Central memory CD4-positive, alpha-beta T cell (primary cell): ENCODE measurements at regions not wholly inside any gene's neighbourhood (a gene's known extent, or its start where the extent isn't known, plus 50 kb on each side); places are given as distances from the start of the nearest gene placed in this dataset.
"Not testable (repeated sequence)": the region's sequence is repeated elsewhere in the genome, so short reads cannot be mapped to it uniquely, and the experiment has no call there.

Experiments
- DNase-seq: peaks from one replicate; pipeline ENCODE4 v3.0.0; 2022

- no peak for DNase-seq
Observed at GRCh38 chr15:62653122-62653521, 389.4 kb upstream of the TPM1 start.

DNA sequence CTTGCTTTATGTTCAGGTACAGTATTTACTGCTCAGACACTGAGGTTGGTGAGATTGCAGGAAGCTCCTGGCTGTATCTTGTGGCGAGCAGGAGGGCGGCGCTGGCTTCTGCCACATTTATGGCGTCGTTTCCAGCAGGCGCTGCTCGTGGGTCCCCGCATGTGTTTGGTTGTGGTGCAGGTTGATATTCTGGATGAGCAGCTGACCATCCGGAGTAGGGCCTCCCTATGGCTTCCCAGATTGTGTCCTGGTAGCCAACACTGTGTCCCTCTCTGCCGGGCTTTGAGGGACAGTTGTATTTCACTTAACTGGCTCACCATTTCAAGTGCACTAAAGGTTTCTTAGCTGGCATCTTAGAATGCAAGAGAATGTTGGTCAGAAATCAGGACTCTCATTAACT is 386.5 kb upstream of the TPM1 start:
- DNase-seq, result no peak

DNA sequence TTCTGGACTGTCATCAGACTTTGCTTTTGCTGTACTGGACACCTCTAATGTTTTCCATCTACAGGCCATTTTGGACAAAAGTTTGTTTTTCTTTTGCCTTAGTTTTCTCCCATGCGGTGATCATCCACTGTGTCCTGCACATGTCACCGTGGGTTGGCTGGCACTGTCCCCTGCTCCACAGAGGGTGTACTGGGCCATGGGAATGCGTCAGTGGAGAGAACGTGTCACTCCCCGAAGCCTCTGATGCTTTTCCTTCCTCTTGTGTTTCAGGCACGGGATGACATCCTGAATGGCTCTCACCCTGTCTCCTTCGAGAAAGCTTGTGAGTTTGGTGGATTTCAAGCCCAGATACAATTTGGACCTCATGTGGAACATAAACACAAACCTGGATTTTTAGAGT is 385.0 kb upstream of the TPM1 start:
- DNase-seq, result not testable (repeated sequence)

GRCh38 chr15:62658498-62658897 is 384.0 kb upstream of the TPM1 start:
- no peak for DNase-seq

GRCh38 chr15:62663547-62663946 is 379.0 kb upstream of the TPM1 start:
- DNase-seq, result no peak

DNA sequence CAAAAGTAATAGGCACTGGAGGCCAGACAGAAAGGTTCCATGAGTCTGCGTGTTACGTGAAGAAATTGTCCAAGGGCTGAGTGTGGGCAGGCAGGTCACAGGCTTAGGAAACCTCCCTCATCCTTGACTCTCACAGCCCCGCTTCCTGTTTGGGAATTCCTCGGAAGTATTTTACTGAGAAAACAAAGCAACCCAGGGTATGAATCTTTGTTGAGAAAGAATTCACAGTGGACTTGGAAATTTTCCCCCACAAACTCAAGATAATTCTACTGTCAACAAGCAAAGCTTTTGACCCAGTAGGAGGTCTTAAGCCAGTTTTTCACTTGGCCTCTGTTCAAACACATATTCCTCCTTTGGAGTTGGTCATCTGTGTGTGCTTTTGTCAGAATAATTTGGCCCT is 377.1 kb upstream of the TPM1 start:
- no peak for DNase-seq

GRCh38 chr15:62666046-62666445 is 376.5 kb upstream of the TPM1 start:
- DNase-seq, result no peak

- DNase-seq, result no peak
Observed at GRCh38 chr15:62672268-62672667, 370.3 kb upstream of the TPM1 start.

GRCh38 chr15:62676891-62677290 is 365.7 kb upstream of the TPM1 start:
- DNase-seq, result no peak

DNA sequence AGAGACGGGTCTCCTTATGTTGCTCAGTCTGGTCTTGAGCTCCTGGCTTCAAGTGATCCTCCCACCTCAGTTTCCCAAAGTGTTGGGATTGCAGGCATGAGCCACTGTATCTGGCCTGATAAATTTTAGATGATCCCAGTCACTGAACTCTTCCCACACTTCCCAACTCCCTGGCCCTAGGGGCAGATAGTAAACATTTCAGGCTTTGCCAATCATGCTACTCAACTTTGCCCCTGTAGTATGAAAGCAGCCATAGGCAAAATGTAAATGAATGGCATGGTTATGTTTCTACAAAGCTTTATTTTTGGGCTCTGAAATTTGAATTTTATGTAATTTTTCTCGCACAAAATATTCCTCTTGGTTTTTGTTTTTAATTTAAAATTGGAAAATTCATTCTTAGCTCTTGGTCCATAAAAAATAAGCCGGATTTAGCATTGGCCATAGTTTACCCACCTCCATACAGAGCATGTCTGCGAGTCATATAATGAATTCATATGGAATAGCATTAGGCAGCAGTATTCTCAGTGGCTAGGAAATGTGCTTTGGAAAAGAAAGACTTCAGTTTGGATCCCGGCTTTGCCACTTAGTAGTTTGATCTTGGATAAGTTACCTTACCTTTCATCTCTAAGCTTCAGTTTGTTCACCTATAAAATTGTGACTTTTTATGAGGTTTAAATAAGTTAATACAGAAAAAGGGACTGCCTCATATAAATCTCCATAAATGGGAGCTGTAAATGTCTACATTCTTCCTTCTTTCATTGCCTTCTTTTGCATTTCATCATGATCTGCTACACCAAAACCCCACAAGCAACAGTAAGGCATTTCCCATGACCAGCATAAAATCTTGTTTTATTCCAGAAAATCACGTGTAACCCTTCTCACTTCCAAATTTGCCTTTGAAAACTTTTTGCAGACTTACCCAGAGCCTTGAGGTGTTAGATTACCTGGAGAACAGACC is 360.3 kb upstream of the TPM1 start:
- DNase-seq, result no peak

- not testable (repeated sequence) for DNase-seq
Observed at GRCh38 chr15:62683192-62683591, 359.4 kb upstream of the TPM1 start.

GRCh38 chr15:62684123-62684808 is 358.3 kb upstream of the TPM1 start:
- no peak for DNase-seq

- DNase-seq, result no peak
Observed at GRCh38 chr15:62691008-62691407, 351.5 kb upstream of the TPM1 start.

- no peak for DNase-seq
Observed at GRCh38 chr15:62697636-62698035, 344.9 kb upstream of the TPM1 start.

GRCh38 chr15:62698646-62699045 is 343.9 kb upstream of the TPM1 start:
- no peak for DNase-seq

DNA sequence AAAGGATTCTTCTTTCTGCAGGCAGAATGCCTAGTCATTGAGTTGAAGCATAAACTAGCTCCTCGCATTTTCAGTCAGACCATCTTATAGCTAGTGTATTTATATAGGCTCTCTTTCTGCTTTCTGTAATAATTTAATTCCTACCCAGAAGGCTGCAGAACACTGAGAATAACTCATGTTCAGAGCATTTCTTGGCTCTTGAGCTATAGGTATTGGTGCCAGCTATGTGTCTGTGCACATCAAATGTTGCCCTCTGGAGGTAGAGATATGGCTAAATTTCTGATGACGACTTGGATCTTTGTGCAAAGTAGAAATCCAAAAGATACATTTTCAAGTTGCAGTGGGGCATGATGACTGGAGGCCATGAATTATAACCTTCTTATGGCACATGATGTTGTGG is 336.2 kb upstream of the TPM1 start:
- DNase-seq, result no peak

DNA sequence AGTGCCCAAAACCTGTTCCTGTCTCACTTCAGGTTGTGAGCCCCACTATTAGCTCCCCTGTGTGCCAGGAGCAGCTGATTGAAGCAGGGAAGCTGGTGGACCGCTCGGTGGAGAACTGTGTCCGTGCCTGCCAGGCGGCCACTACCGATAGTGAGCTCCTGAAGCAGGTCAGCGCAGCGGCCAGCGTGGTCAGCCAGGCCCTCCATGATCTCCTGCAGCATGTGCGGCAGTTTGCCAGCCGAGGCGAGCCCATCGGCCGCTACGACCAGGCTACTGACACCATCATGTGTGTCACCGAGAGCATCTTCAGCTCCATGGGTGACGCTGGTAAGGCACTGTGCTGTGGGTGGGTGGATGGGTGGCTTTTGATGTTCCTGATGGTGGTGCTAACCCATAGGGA is 334.1 kb upstream of the TPM1 start:
- DNase-seq, result no peak

GRCh38 chr15:62709261-62709660 is 333.3 kb upstream of the TPM1 start:
- DNase-seq, result no peak

- no peak for DNase-seq
Observed at GRCh38 chr15:62711691-62712454, 330.7 kb upstream of the TPM1 start.

GRCh38 chr15:62712455-62712839 is 330.1 kb upstream of the TPM1 start:
- DNase-seq, result no peak

- no peak for DNase-seq
Observed at GRCh38 chr15:62715946-62716345, 326.6 kb upstream of the TPM1 start.

- DNase-seq, result no peak
Observed at GRCh38 chr15:62717496-62717895, 325.1 kb upstream of the TPM1 start.

DNA sequence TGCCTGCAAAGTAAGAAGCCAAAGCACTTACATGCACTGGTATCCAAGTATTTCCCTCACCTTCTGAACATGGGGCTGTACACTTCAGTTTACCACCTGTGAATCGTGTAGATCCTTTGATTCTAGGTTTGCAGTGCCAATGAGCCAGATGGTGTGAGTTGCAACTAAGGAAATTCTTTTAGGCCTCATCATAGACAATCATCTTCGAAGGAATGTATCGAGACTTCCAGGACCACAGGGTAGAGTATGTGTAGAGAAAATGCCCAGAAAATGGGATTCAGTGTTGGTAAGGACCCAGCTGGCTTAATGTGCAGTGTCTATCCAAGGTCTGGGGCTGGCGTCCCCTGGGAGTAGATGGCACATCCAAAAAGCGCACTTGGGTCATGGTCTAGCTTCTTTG is 323.2 kb upstream of the TPM1 start:
- DNase-seq, result no peak
